Ascending aorta (tissue), 2 donors: ENCODE measurements at regions not wholly inside any gene's neighbourhood (a gene's known extent, or its start where the extent isn't known, plus 50 kb on each side); places are given as distances from the start of the nearest gene placed in this dataset.

Source experiments
- DNase-seq, 2 donors: peaks; one replicate each; pipeline ENCODE4 v3.0.0-alpha.2; 2019; ENCODE audit warnings: low spot score in 2 of 2
- H3K27ac ChIP-seq, 2 donors: fragments of 200-600 bp; sonication (generic); one replicate each; pipeline ENCODE4 v1.5.1; 2016 to 2017; ENCODE audit warnings: mild to moderate bottlenecking in 1 of 2
- H3K27me3 ChIP-seq: fragments of 200-600 bp; sonication (generic); one replicate; pipeline ENCODE4 v1.5.1; 2017
- H3K36me3 ChIP-seq, 2 donors: fragments of 200-600 bp; sonication (generic); one replicate each; pipeline ENCODE4 v1.5.1; 2016
- H3K4me1 ChIP-seq, 2 donors: fragments of 200-600 bp; sonication (generic); one replicate each; pipeline ENCODE4 v1.5.1; 2016 to 2017; ENCODE audit warnings: mild to moderate bottlenecking in 1 of 2
- H3K4me3 ChIP-seq, 2 donors: fragments of 200-600 bp; sonication (generic); one replicate each; pipeline ENCODE4 v1.5.1; 2016 to 2017; ENCODE audit warnings: mild to moderate bottlenecking in 1 of 2
- H3K9me3 ChIP-seq, 2 donors: fragments of 200-600 bp; sonication (generic); one replicate each; pipeline ENCODE4 v1.5.1; 2016
- intact Hi-C: fragments of 100-400 bp; cut with DNase I; formaldehyde crosslinking; loops from one replicate; pipeline ENCODE4 v1.15.1; 2023
- TF ChIP-seq, protein P1 (sequence below), 3 experiments: fragments of 200-600 bp in 2 of 3; fragments of 450-650 bp in 1 of 3; sonication (generic) in 2 of 3; IDR thresholded peaks; one replicate each; pipeline ENCODE4 v1.5.1; 2016 to 2019; ENCODE audit warnings: antibody characterized with exemption in 3 of 3, mild to moderate bottlenecking in 1 of 3, moderate library complexity in 1 of 3

- TF ChIP-seq, protein P1, sequence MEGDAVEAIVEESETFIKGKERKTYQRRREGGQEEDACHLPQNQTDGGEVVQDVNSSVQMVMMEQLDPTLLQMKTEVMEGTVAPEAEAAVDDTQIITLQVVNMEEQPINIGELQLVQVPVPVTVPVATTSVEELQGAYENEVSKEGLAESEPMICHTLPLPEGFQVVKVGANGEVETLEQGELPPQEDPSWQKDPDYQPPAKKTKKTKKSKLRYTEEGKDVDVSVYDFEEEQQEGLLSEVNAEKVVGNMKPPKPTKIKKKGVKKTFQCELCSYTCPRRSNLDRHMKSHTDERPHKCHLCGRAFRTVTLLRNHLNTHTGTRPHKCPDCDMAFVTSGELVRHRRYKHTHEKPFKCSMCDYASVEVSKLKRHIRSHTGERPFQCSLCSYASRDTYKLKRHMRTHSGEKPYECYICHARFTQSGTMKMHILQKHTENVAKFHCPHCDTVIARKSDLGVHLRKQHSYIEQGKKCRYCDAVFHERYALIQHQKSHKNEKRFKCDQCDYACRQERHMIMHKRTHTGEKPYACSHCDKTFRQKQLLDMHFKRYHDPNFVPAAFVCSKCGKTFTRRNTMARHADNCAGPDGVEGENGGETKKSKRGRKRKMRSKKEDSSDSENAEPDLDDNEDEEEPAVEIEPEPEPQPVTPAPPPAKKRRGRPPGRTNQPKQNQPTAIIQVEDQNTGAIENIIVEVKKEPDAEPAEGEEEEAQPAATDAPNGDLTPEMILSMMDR (IDR thresholded peaks at IDR 0.05) = no peak
- no peak for DNase-seq
- no peaks in the 10 kb centered on the region for H3K4me1 ChIP-seq
Observed at GRCh38 chr11:39037611-39038010, 2421.8 kb downstream of the LRRC4C start.

GRCh38 chr11:39036021-39036420 is 2423.4 kb downstream of the LRRC4C start:
- H3K4me3 ChIP-seq = no peak overlapping the region
- no peak for DNase-seq
- TF ChIP-seq, protein P1 (IDR thresholded peaks at IDR 0.05) = no peak
- intact Hi-C loops = no loop called here
- no peaks in the 10 kb centered on the region for H3K27me3 ChIP-seq
- no peaks in the 10 kb centered on the region for H3K4me1 ChIP-seq
- H3K36me3 ChIP-seq = no peaks in the 10 kb centered on the region
- H3K27ac ChIP-seq = no peak overlapping the region
- no peaks in the 10 kb centered on the region for H3K9me3 ChIP-seq

More at GRCh38 chr11:39037611-39038010, 2421.8 kb downstream of the LRRC4C start:
- intact Hi-C loops = no loop called here
- no peak overlapping the region for H3K4me3 ChIP-seq
- no peak overlapping the region for H3K27ac ChIP-seq
- H3K27me3 ChIP-seq = no peaks in the 10 kb centered on the region
- no peaks in the 10 kb centered on the region for H3K9me3 ChIP-seq
- H3K36me3 ChIP-seq = no peaks in the 10 kb centered on the region

DNA sequence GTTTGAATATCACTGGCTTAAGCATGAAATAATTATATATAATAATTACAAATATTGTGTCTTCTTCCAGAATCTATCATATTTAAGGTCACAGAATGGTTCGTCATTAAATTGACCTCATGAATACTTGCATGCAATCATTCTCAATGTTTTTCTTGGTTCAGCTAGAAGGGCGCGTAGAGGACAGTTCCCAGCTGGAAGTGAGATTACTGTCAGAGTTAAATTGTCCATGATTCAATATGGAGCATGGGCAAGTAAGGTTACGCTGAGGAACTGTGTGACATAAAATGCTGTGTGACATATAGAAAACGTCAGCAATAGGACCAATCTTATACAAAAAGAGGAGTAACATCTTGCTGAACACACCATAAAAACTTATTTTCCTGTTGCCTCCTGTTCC is 2423.5 kb upstream of the RAG2 start:
- intact Hi-C loops = no loop called here
- Histone ChIP-seq H3K27me3 (no peaks in the 10 kb centered on the region), H3K27ac (no peak overlapping the region), H3K4me1 (no peaks in the 10 kb centered on the region), H3K4me3 (no peak overlapping the region), H3K36me3 (no peaks in the 10 kb centered on the region), H3K9me3 (no peaks in the 10 kb centered on the region)
- DNase-seq = no peak
- TF ChIP-seq, protein P1 (IDR thresholded peaks at IDR 0.05) = no peak

GRCh38 chr11:39011797-39012196 is 2413.8 kb upstream of the RAG2 start:
- Histone ChIP-seq H3K4me1 (no peaks in the 10 kb centered on the region), H3K4me3 (no peak overlapping the region), H3K36me3 (no peaks in the 10 kb centered on the region), H3K27me3 (no peaks in the 10 kb centered on the region), H3K9me3 (no peaks in the 10 kb centered on the region), H3K27ac (no peak overlapping the region)
- DNase-seq = no peak
- intact Hi-C loops = no loop called here
- TF ChIP-seq, protein P1 (IDR thresholded peaks at IDR 0.05) = no peak

DNA sequence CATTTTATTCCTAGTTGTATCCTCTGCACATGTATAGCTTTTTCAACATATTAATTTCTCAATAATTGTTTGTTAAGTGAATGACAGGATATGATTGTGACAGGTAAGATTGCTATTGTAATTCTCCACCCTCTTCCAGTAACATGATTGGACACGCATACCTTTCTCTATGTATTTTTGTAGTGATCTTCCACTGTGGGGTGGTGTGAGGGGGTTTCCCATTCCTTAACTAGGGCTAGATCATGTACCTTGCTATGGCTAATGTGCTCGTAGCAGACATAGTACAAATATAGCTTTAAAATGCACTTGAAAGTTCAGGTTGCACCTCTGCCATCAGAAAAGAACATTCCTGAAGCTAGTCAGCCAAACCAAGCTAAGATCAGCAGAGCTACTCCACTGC is 2392.8 kb upstream of the RAG2 start:
- H3K4me3 ChIP-seq = no peak overlapping the region
- intact Hi-C loops = no loop called here
- no peaks in the 10 kb centered on the region for H3K27me3 ChIP-seq
- H3K36me3 ChIP-seq = no peaks in the 10 kb centered on the region
- TF ChIP-seq, protein P1 (IDR thresholded peaks at IDR 0.05) = no peak
- no peak overlapping the region for H3K27ac ChIP-seq
- no peaks in the 10 kb centered on the region for H3K9me3 ChIP-seq
- no peaks in the 10 kb centered on the region for H3K4me1 ChIP-seq
- no peak for DNase-seq

- TF ChIP-seq, protein P1 (IDR thresholded peaks at IDR 0.05) = no peak
Observed at GRCh38 chr11:38990139-38990538, 2392.1 kb upstream of the RAG2 start.

More at GRCh38 chr11:38990139-38990538, 2392.1 kb upstream of the RAG2 start:
- H3K27me3 ChIP-seq = no peaks in the 10 kb centered on the region
- no peak overlapping the region for H3K27ac ChIP-seq
- DNase-seq = no peak
- no peaks in the 10 kb centered on the region for H3K36me3 ChIP-seq
- H3K4me3 ChIP-seq = no peak overlapping the region
- H3K4me1 ChIP-seq = no peaks in the 10 kb centered on the region
- intact Hi-C loops = no loop called here
- peaks cover 0 to 2% of the 10 kb centered on the region in 2 donors for H3K9me3 ChIP-seq
